OCI-LY7 (cell line): ENCODE measurements at regions not wholly inside any gene's neighbourhood (a gene's known extent, or its start where the extent isn't known, plus 50 kb on each side); places are given as distances from the start of the nearest gene placed in this dataset.

Experiments
- BruUV-seq: library from RNA; stranded (reverse); fragments of 400-500 nt; replicated peaks from 2 replicates; lab custom pipeline; 2021; lab: Mats Ljungman, UMichigan
- CTCF ChIA-PET: fragments of 300-600 bp; sonication (Branson Sonifier 250); formaldehyde crosslinking; loops from one replicate; lab custom pipeline; 2022; ENCODE audit warnings: antibody characterized with exemption; ENCODE audit not compliant: unreplicated experiment; lab: Charles Lee
- POLR2A ChIA-PET: fragments of 300-600 bp; sonication (Branson Sonifier 250); formaldehyde crosslinking; loops from one replicate; lab custom pipeline; 2022; ENCODE audit warnings: antibody characterized with exemption; lab: Charles Lee
- DNase-seq: peaks from one replicate; pipeline ENCODE4 v3.0.0-alpha.2; 2015; ENCODE audit warnings: low spot score
- H2AFZ ChIP-seq: fragments of 200-600 bp; sonication (generic), shearing (Covaris generic); 2 replicates; pipeline ENCODE4 v1.6.1; 2014; ENCODE audit warnings: mild to moderate bottlenecking, antibody characterized with exemption, low read length, moderate library complexity
- H3K27ac ChIP-seq: fragments of 200-600 bp; sonication (generic); 2 replicates; pipeline ENCODE4 v1.5.1; 2014; ENCODE audit warnings: mixed run types, low read depth, mild to moderate bottlenecking, moderate library complexity, low read length, inconsistent platforms; ENCODE audit not compliant: poor library complexity, severe bottlenecking
- H3K36me3 ChIP-seq: fragments of 200-600 bp; sonication (generic); 2 replicates; pipeline ENCODE4 v1.6.1; 2014; ENCODE audit warnings: mild to moderate bottlenecking, antibody characterized with exemption, low read length, moderate library complexity, mixed read lengths; ENCODE audit not compliant: insufficient read depth
- H3K4me1 ChIP-seq: fragments of 200-600 bp; sonication (generic); 2 replicates; pipeline ENCODE4 v1.5.1; 2014; ENCODE audit warnings: mild to moderate bottlenecking, low read length; ENCODE audit not compliant: insufficient read depth, poor library complexity, severe bottlenecking
- H3K4me2 ChIP-seq: fragments of 200-600 bp; sonication (generic); 2 replicates; pipeline ENCODE4 v1.6.1; 2014; ENCODE audit warnings: mild to moderate bottlenecking, low read length
- H3K4me3 ChIP-seq: fragments of 200-600 bp; sonication (generic); 2 replicates; pipeline ENCODE4 v1.5.1; 2014; ENCODE audit warnings: mild to moderate bottlenecking, low read depth, low read length; ENCODE audit not compliant: poor library complexity, severe bottlenecking
- H3K79me2 ChIP-seq: fragments of 200-600 bp; sonication (generic); 2 replicates; pipeline ENCODE4 v1.6.1; 2016; ENCODE audit warnings: low read depth, mild to moderate bottlenecking, low read length, moderate library complexity, mixed read lengths; ENCODE audit not compliant: insufficient read depth
- H3K9me2 ChIP-seq: fragments of 200-600 bp; sonication (generic); 2 replicates; pipeline ENCODE4 v1.6.1; 2016; ENCODE audit warnings: mild to moderate bottlenecking, low read length, mixed read lengths; ENCODE audit not compliant: insufficient read depth
- H3K9me3 ChIP-seq: fragments of 200-600 bp; sonication (generic); 2 replicates; pipeline ENCODE4 v1.6.1; 2014; ENCODE audit warnings: mild to moderate bottlenecking, mixed run types, low read length, mixed read lengths
- H4K20me1 ChIP-seq: fragments of 200-600 bp; sonication (generic); 2 replicates; pipeline ENCODE4 v1.6.1; 2014; ENCODE audit warnings: mild to moderate bottlenecking, antibody characterized with exemption, low read length, moderate library complexity, mixed read lengths; ENCODE audit not compliant: insufficient read depth
- CTCF ChIP-seq: fragments of 200-600 bp; sonication (generic); conservative IDR thresholded peaks from 2 replicates; pipeline ENCODE4 v1.5.1; 2014; ENCODE audit warnings: mild to moderate bottlenecking, antibody characterized with exemption, low read length, moderate library complexity, mixed read lengths
- EZH2phosphoT487 ChIP-seq: fragments of 200-600 bp; sonication (generic); IDR thresholded peaks from 2 replicates; pipeline ENCODE4 v1.6.1; 2018; ENCODE audit warnings: low read depth, borderline replicate concordance, mild to moderate bottlenecking, mixed run types, antibody characterized with exemption, low read length, moderate library complexity, mixed read lengths
- intact Hi-C: fragments of 100-400 bp; cut with micrococcal nuclease; formaldehyde crosslinking; loops from one replicate; pipeline ENCODE4 v1.10.0; 2022; ENCODE audit not compliant: unreplicated experiment

DNA sequence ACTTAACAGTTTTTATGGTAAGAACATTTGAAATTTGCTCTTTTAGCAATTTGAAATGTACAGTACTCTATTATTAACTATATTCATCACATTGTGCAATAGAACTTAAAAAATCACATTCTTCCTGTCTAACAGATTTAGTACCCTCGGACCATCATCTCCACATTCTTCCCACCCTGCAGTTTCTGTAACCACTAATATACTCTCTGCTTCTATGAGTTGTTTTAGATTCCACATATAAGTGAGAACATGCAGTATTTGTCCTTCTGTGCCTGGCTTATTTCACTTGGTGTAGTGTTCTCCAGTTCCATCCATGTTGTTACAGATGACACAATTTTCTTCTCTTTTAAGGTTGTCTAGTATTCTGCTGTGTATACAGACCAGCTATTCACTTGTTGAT, 88.9 kb upstream of the SEC61G start:
- Histone ChIP-seq H3K4me2 (no peak overlapping the region), H3K9me3 (no peaks in the 10 kb centered on the region), H3K9me2 (no peaks in the 10 kb centered on the region), H3K36me3 (no peaks in the 10 kb centered on the region), H3K4me1 (no peaks in the 10 kb centered on the region), H3K4me3 (no peak overlapping the region), H4K20me1 (no peaks in the 10 kb centered on the region), H2AFZ (no peak overlapping the region), H3K27ac (no peak overlapping the region), H3K79me2 (no peaks in the 10 kb centered on the region)
- BruUV-seq: no TSS peak
- TF ChIP-seq CTCF: no peak
- TF ChIP-seq EZH2phosphoT487: no peak
- CTCF ChIA-PET: no interaction called here
- no peak for DNase-seq
- intact Hi-C loops: no loop called here
- POLR2A ChIA-PET: interaction anchor here (1.0 kb wide), 1 partner anchor 65 kb away, joined by 3 read pairs; no protein-coding TSS in a partner anchor

- no peaks in the 10 kb centered on the region for H3K36me3 ChIP-seq
- DNase-seq: no peak
- H3K79me2 ChIP-seq: no peaks in the 10 kb centered on the region
- BruUV-seq: no TSS peak
- no peaks in the 10 kb centered on the region for H4K20me1 ChIP-seq
- no peak overlapping the region for H3K27ac ChIP-seq
- H3K4me1 ChIP-seq: no peaks in the 10 kb centered on the region
- POLR2A ChIA-PET: no interaction called here
- no peak for TF ChIP-seq EZH2phosphoT487
- no peak for TF ChIP-seq CTCF
- intact Hi-C loops: no loop called here
- no peak overlapping the region for H3K4me2 ChIP-seq
- H3K9me2 ChIP-seq: no peaks in the 10 kb centered on the region
- H2AFZ ChIP-seq: no peak overlapping the region
- H3K4me3 ChIP-seq: no peak overlapping the region
- H3K9me3 ChIP-seq: no peaks in the 10 kb centered on the region
- CTCF ChIA-PET: no interaction called here
Observed at GRCh38 chr7:54856856-54857255, 97.8 kb upstream of the SEC61G start.

DNA sequence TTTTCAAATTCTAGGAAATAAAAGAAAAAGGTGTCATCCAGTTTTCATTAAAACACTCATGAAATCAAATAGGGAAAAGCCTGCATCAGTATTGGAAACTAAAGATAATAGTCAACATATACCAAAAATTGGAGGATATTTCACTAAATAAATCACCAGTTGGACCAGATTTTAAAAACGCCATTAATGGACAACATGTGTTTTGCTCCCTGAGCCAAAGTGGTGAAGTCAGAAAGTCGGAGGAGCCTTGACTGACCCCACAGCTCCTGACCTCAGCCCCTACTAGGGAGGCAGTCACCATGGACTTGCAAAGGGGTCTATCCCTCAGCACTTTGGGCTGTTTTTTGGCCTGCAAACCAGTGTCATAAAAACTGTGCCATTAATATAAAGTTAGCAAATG, 98.3 kb upstream of the SEC61G start:
- intact Hi-C loops: no loop called here
- DNase-seq: no peak
- Histone ChIP-seq H3K27ac (no peak overlapping the region), H3K4me1 (no peaks in the 10 kb centered on the region), H3K79me2 (no peaks in the 10 kb centered on the region), H3K9me2 (no peaks in the 10 kb centered on the region), H3K9me3 (no peaks in the 10 kb centered on the region), H4K20me1 (no peaks in the 10 kb centered on the region), H2AFZ (no peak overlapping the region), H3K4me2 (no peak overlapping the region), H3K36me3 (no peaks in the 10 kb centered on the region), H3K4me3 (no peak overlapping the region)
- ChIA-PET CTCF (no interaction called here), POLR2A (no interaction called here)
- no peak for TF ChIP-seq EZH2phosphoT487
- no peak for TF ChIP-seq CTCF
- no TSS peak for BruUV-seq
